Endothelial cell of umbilical vein (primary cell): ENCODE measurements at regions not wholly inside any gene's neighbourhood (a gene's known extent, or its start where the extent isn't known, plus 50 kb on each side); places are given as distances from the start of the nearest gene placed in this dataset.

Experiments
- CTCF ChIP-seq, 2 donors: IDR thresholded peaks; 1 replicate in 1 of 2; 2 replicates in 1 of 2; pipeline ENCODE4 v1.5.1; 2011; ENCODE audit warnings: low read length in 2 of 2, mild to moderate bottlenecking in 2 of 2, moderate library complexity in 2 of 2, control low read depth in 1 of 2, inconsistent platforms in 1 of 2, low read depth in 1 of 2; ENCODE audit not compliant: insufficient read depth in 1 of 2; ENCODE audit errors: extremely low read depth in 1 of 2
- POLR2A ChIP-seq: IDR thresholded peaks from 2 replicates; pipeline ENCODE4 v1.6.1; 2012; ENCODE audit warnings: low read depth, mild to moderate bottlenecking, control low read depth, low read length
- POLR2AphosphoS5 ChIP-seq: IDR thresholded peaks from 2 replicates; pipeline ENCODE4 v1.6.1; 2012; ENCODE audit warnings: low read depth, mild to moderate bottlenecking, control low read depth, low read length, moderate library complexity; ENCODE audit not compliant: insufficient read depth

- no peak for TF ChIP-seq POLR2AphosphoS5
- no peak for TF ChIP-seq CTCF (IDR thresholded peaks at IDR 0.05; ENCODE audit: extremely low read depth in 1 of 2, insufficient read depth in 1 of 2, low read depth in 1 of 2, low read length in 2 of 2)
- TF ChIP-seq POLR2A, result no peak
Observed at GRCh38 chr3:159429702-159430101, 558.9 kb upstream of the IL12A start.
